ENCODE measurements at regions not wholly inside any gene's neighbourhood (a gene's known extent, or its start where the extent isn't known, plus 50 kb on each side); places are given as distances from the start of the nearest gene placed in this dataset.
"Not testable (repeated sequence)": the region's sequence is repeated elsewhere in the genome, so short reads cannot be mapped to it uniquely, and the experiment has no call there.

- DNase-seq (ENCODE audit: low read depth, low spot score), result no peak
- ChIA-PET CTCF (no interaction called here), POLR2A (no interaction called here)
- no peak overlapping the region for H3K4me3 ChIP-seq (ENCODE audit: low read depth, low read length)
- no peak for TF ChIP-seq CTCF (IDR thresholded peaks at IDR 0.05; ENCODE audit: insufficient read depth, low read length, missing control alignments)
Observed at GRCh38 chr3:177860184-177860583, 662.9 kb upstream of the TBL1XR1 start.

- no peak overlapping the region for H3K4me3 ChIP-seq (ENCODE audit: low read depth, low read length)
- ChIA-PET POLR2A (no interaction called here), CTCF (interaction anchor here (0.7 to 0.8 kb wide), 2 partner anchors 13 to 19 kb away, joined by 3 to 6 read pairs; no protein-coding TSS in a partner anchor)
- no peak for TF ChIP-seq CTCF (IDR thresholded peaks at IDR 0.05; ENCODE audit: insufficient read depth, low read length, missing control alignments)
- DNase-seq (ENCODE audit: low read depth, low spot score), result no peak
Observed at GRCh38 chr3:177862962-177863491, 665.7 kb upstream of the TBL1XR1 start.

- POLR2A ChIA-PET; H3K4me3 ChIP-seq (ENCODE audit: low read depth, low read length); DNase-seq (ENCODE audit: low read depth, low spot score); CTCF ChIA-PET: not testable (repeated sequence)
Observed at GRCh38 chr3:177871267-177871666, 665.0 kb upstream of the KCNMB2 start.

GRCh38 chr3:177878192-177878591, 658.0 kb upstream of the KCNMB2 start:
- POLR2A ChIA-PET, result interaction anchor here (0.6 kb wide), 1 partner anchor 369 kb away, joined by 3 read pairs; no protein-coding TSS in a partner anchor
- DNase-seq (ENCODE audit: low read depth, low spot score), result no peak
- no peak overlapping the region for H3K4me3 ChIP-seq (ENCODE audit: low read depth, low read length)
- CTCF ChIA-PET, result interaction anchor here (1.8 kb wide), 1 partner anchor 22 kb away, joined by 4 read pairs; no protein-coding TSS in a partner anchor
- no peak for TF ChIP-seq CTCF (IDR thresholded peaks at IDR 0.05; ENCODE audit: insufficient read depth, low read length, missing control alignments)

GRCh38 chr3:177878957-177879356, 657.3 kb upstream of the KCNMB2 start:
- TF ChIP-seq CTCF (IDR thresholded peaks at IDR 0.05; ENCODE audit: insufficient read depth, low read length, missing control alignments), result no peak
- ChIA-PET POLR2A (interaction anchor here (0.6 kb wide), 1 partner anchor 368 kb away, joined by 3 read pairs; no protein-coding TSS in a partner anchor), CTCF (no interaction called here)
- DNase-seq (ENCODE audit: low read depth, low spot score), result no peak
- H3K4me3 ChIP-seq (ENCODE audit: low read depth, low read length), result no peak overlapping the region

GRCh38 chr3:177881351-177881750, 654.9 kb upstream of the KCNMB2 start:
- no peak for TF ChIP-seq CTCF (IDR thresholded peaks at IDR 0.05; ENCODE audit: insufficient read depth, low read length, missing control alignments)
- no peak for DNase-seq (ENCODE audit: low read depth, low spot score)
- ChIA-PET POLR2A (no interaction called here), CTCF (interaction anchor here (0.7 to 1.5 kb wide), 2 partner anchors 13 to 494 kb away, joined by 3 read pairs; no protein-coding TSS in a partner anchor)
- no peak overlapping the region for H3K4me3 ChIP-seq (ENCODE audit: low read depth, low read length)

- H3K4me3 ChIP-seq (ENCODE audit: low read depth, low read length), result no peak overlapping the region
- CTCF ChIA-PET, result interaction anchor here (0.7 to 1.5 kb wide), 2 partner anchors 12 to 493 kb away, joined by 3 read pairs; no protein-coding TSS in a partner anchor
- POLR2A ChIA-PET, result no interaction called here
- no peak for DNase-seq (ENCODE audit: low read depth, low spot score)
- TF ChIP-seq CTCF (IDR thresholded peaks at IDR 0.05; ENCODE audit: insufficient read depth, low read length, missing control alignments), result no peak
Observed at GRCh38 chr3:177882124-177882648, 654.0 kb upstream of the KCNMB2 start.

Measured in AG04449 (cell line).